C4-2B (cell line): ENCODE measurements at regions not wholly inside any gene's neighbourhood (a gene's known extent, or its start where the extent isn't known, plus 50 kb on each side); places are given as distances from the start of the nearest gene placed in this dataset.

Experiments
- H3K27ac ChIP-seq: fragments of 450-650 bp; 2 replicates; pipeline ENCODE4 v1.5.1; 2017
- CTCF ChIP-seq: fragments of 450-650 bp; conservative IDR thresholded peaks from 2 replicates; pipeline ENCODE4 v1.5.1; 2017; ENCODE audit warnings: mild to moderate bottlenecking
- ZFX ChIP-seq: fragments of 450-650 bp; IDR thresholded peaks from 2 replicates; pipeline ENCODE4 v1.6.1; 2017

- H3K27ac ChIP-seq: no peak overlapping the region
- TF ChIP-seq CTCF: no peak
- no peak for TF ChIP-seq ZFX
These were observed 73.7 kb upstream of the COPS8 start for GRCh38 chr2:237012004-237012403.

GRCh38 chr2:237012577-237013267 lies 73.0 kb upstream of the COPS8 start:
- H3K27ac ChIP-seq: no peak overlapping the region
- no peak for TF ChIP-seq CTCF
- TF ChIP-seq ZFX: no peak

GRCh38 chr2:237016121-237016915 lies 69.4 kb upstream of the COPS8 start:
- TF ChIP-seq CTCF (no peak), ZFX (no peak)
- no peak overlapping the region for H3K27ac ChIP-seq

GRCh38 chr2:237020090-237020489 lies 65.6 kb upstream of the COPS8 start:
- no peak for TF ChIP-seq ZFX
- no peak for TF ChIP-seq CTCF
- H3K27ac ChIP-seq: no peak overlapping the region

GRCh38 chr2:237022533-237022932 lies 63.2 kb upstream of the COPS8 start:
- TF ChIP-seq ZFX: no peak
- no peak for TF ChIP-seq CTCF
- H3K27ac ChIP-seq: no peak overlapping the region

- no peak overlapping the region for H3K27ac ChIP-seq
- no peak for TF ChIP-seq CTCF
These were observed 61.4 kb upstream of the COPS8 start for GRCh38 chr2:237024255-237024654.

- no peak for TF ChIP-seq ZFX
- no peak for TF ChIP-seq CTCF
- H3K27ac ChIP-seq: no peak overlapping the region
These were observed 60.4 kb upstream of the COPS8 start for GRCh38 chr2:237025090-237025865.
